Upper lobe of right lung (tissue), 1 donor: ENCODE measurements at regions not wholly inside any gene's neighbourhood (a gene's known extent, or its start where the extent isn't known, plus 50 kb on each side); places are given as distances from the start of the nearest gene placed in this dataset.

ENCODE experiments used
- ATAC-seq: fragments of 200-7000 bp; cut with Tn5 transposase; one replicate; pipeline ENCODE4 v1.9.1; 2020; ENCODE audit warnings: mild to moderate bottlenecking, moderate library complexity
- DNase-seq: peaks from one replicate; pipeline ENCODE4 v3.0.0-alpha.2; 2020
- H3K27ac ChIP-seq: fragments of 200-600 bp; one replicate; pipeline ENCODE4 v1.8.0; 2022
- H3K27me3 ChIP-seq: fragments of 200-600 bp; one replicate; pipeline ENCODE4 v1.8.0; 2022; ENCODE audit warnings: mild to moderate bottlenecking
- H3K36me3 ChIP-seq: fragments of 200-600 bp; one replicate; pipeline ENCODE4 v1.8.0; 2022
- H3K4me1 ChIP-seq: fragments of 200-600 bp; one replicate; pipeline ENCODE4 v1.8.0; 2022
- H3K4me3 ChIP-seq: fragments of 200-600 bp; one replicate; pipeline ENCODE4 v1.8.0; 2022; ENCODE audit warnings: mild to moderate bottlenecking
- H3K9me3 ChIP-seq: fragments of 200-600 bp; one replicate; pipeline ENCODE4 v1.8.0; 2022
- intact Hi-C: fragments of 100-400 bp; cut with DNase I; formaldehyde crosslinking; loops from one replicate; pipeline ENCODE4 v1.11.0; 2022
- TF ChIP-seq, protein P1 (sequence below): fragments of 200-600 bp; IDR thresholded peaks from one replicate; pipeline ENCODE4 v1.8.0; 2022; ENCODE audit warnings: antibody characterized with exemption
- donor health status: DM: no; HTN: yes; CAD: no; lungs with severe emphysema.

DNA sequence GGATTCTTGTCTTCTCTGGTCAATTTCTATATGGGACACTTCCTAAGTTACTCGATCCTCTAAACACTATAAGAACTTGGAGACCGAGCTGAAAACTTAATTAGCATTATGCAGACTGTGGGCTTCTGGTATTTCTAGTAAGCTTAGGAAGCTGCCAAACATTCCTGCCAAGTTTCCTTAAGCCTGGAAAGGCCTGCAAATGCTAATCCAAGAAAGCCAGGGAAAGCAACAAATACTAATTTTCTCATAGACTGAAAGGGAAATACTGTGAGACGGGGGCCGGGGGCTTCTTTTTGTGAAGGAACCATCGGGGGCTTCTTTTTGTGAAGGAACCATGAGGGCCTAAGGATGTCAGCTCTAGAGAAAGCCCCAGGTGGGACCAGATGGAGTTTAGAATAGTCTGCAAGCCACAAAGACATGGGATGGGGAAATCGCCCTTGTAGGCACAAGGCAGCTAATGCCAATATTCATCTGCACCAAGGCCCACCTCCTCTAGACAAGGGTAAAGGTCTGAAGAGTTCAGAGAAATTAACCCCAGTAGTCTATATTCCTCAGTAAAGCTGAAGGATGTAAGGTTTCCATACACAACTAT is 332.4 kb upstream of the PRDM1 start:
- ATAC-seq: no peak
- intact Hi-C loops: no loop called here
- no peaks in the 10 kb centered on the region for H3K27me3 ChIP-seq
- H3K9me3 ChIP-seq: no peaks in the 10 kb centered on the region
- no peak overlapping the region for H3K4me3 ChIP-seq
- H3K4me1 ChIP-seq: no peaks in the 10 kb centered on the region
- no peak overlapping the region for H3K27ac ChIP-seq
- TF ChIP-seq, protein P1, sequence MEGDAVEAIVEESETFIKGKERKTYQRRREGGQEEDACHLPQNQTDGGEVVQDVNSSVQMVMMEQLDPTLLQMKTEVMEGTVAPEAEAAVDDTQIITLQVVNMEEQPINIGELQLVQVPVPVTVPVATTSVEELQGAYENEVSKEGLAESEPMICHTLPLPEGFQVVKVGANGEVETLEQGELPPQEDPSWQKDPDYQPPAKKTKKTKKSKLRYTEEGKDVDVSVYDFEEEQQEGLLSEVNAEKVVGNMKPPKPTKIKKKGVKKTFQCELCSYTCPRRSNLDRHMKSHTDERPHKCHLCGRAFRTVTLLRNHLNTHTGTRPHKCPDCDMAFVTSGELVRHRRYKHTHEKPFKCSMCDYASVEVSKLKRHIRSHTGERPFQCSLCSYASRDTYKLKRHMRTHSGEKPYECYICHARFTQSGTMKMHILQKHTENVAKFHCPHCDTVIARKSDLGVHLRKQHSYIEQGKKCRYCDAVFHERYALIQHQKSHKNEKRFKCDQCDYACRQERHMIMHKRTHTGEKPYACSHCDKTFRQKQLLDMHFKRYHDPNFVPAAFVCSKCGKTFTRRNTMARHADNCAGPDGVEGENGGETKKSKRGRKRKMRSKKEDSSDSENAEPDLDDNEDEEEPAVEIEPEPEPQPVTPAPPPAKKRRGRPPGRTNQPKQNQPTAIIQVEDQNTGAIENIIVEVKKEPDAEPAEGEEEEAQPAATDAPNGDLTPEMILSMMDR: no peak
- no peaks in the 10 kb centered on the region for H3K36me3 ChIP-seq
- DNase-seq: no peak

DNA sequence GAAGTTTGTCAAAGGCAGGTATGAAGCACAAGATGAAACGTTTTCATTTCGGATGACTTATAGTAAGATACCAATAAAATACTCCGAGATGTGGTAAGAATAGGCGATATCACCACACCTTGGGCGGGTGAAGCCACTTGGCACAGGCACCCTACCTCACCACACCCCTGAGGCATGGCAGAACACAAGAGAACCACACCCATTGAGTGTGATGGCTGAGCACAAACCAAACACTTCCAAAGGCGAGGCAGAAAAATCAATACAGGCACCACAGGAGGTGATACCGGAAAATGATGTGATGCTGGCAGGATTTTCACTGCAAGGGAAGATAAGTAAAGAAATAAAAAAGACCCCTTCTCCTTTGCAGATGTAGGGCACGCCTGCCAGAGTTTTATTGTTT is 332.9 kb upstream of the PRDM1 start:
- Histone ChIP-seq H3K36me3 (no peaks in the 10 kb centered on the region), H3K9me3 (no peaks in the 10 kb centered on the region), H3K4me3 (no peak overlapping the region), H3K4me1 (no peaks in the 10 kb centered on the region), H3K27ac (no peak overlapping the region), H3K27me3 (no peaks in the 10 kb centered on the region)
- TF ChIP-seq, protein P1: no peak
- DNase-seq (no peak), ATAC-seq (no peak)
- intact Hi-C loops: no loop called here

DNA sequence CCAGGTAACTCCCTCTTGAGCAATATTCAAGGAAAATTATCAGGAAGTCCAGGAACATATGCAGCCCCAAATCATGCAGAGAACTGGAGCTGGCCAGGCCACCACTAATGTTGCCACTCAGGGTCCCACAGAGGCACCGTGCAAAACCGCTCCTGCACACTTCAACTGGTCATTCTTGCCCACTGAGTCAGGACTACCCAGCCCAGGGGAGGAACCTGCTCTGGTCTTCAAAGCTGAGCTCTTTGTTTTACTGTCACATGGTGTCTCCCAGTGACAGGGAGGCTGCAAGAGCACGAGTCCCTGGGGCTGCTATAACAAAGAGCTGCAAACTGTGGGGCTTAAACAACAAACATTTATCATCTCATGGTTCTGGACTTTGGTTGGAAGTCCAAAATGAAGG is 336.0 kb upstream of the PRDM1 start:
- ATAC-seq: no peak
- Histone ChIP-seq H3K27ac (no peak overlapping the region), H3K36me3 (no peaks in the 10 kb centered on the region), H3K9me3 (no peaks in the 10 kb centered on the region), H3K27me3 (no peaks in the 10 kb centered on the region), H3K4me3 (no peak overlapping the region), H3K4me1 (no peaks in the 10 kb centered on the region)
- DNase-seq: no peak
- intact Hi-C loops: no loop called here
- TF ChIP-seq, protein P1: no peak

DNA sequence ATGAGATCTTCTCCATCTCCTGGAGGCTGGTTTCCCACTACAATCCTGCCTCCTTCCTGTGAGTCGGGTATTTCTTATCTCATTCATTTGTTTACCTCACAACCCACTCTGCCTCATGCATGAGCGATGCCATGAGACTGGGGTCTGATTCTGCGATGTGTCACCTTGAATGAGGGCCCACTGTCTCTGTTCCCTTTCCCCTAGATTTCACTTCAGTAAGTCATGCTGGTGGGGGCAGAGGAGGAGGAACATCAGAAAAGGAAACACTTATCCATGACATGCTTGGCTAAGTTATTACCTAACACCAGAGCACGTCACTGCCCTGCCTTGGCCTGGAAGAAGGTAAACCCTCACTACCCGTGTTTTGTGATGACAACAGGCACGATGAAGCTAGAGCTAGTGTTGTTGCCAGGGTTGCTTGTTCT is 337.4 kb upstream of the PRDM1 start:
- H3K27ac ChIP-seq: no peak overlapping the region
- H3K4me1 ChIP-seq: no peaks in the 10 kb centered on the region
- DNase-seq (no peak), ATAC-seq (peak; percentile 73)
- H3K27me3 ChIP-seq: no peaks in the 10 kb centered on the region
- no peaks in the 10 kb centered on the region for H3K9me3 ChIP-seq
- intact Hi-C loops: no loop called here
- no peaks in the 10 kb centered on the region for H3K36me3 ChIP-seq
- no peak overlapping the region for H3K4me3 ChIP-seq
- TF ChIP-seq, protein P1: no peak

DNA sequence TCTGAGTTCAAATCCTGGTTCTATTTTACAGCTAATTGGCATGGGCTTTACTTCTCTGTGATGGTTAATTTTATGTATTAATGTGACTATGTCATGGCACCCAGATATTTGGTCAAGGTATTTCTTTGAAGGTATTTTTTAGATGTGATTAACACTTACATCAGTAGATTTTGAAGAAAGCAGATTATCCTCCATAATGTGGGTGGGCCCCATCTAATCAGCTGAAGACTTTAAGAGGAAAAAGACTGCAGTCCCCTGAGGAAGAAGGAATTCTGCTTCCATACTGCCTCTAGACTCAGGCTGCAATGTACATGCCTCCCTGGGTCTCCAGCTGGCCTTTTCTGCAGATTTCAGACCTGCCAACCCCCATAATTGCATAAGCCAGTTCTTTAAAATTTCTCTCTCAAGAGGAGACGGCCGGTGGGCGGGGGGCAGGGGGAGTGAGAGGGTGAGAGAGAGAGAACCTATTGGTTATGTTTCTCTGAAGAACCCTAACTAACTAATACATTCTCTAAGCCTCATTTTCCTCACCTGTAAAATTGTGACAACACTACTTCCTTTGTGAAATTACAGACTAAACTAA is 338.2 kb upstream of the PRDM1 start:
- H3K9me3 ChIP-seq: no peaks in the 10 kb centered on the region
- H3K4me1 ChIP-seq: no peaks in the 10 kb centered on the region
- DNase-seq (no peak), ATAC-seq (no peak)
- H3K36me3 ChIP-seq: no peaks in the 10 kb centered on the region
- no peaks in the 10 kb centered on the region for H3K27me3 ChIP-seq
- no peak overlapping the region for H3K4me3 ChIP-seq
- no peak overlapping the region for H3K27ac ChIP-seq
- intact Hi-C loops: no loop called here
- TF ChIP-seq, protein P1: no peak

DNA sequence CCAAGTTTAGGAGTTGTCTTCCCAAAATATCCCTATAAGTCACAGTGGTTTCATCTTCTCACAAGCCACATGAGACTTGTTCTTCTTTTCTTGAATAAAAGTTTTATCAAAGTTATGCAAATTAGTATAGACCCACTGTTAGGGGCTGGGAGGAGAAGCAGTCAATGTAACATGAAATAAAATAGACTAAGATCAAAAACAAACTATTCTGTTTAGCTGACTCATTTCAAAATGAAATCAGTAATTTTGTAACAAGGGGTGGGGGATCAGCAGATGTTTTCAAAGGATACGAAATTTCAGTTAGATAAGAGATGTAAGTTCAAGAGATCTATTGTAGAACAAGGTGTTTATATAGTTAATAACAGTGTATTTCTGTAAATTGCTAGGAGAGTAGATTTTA is 339.6 kb upstream of the PRDM1 start:
- DNase-seq: no peak
- TF ChIP-seq, protein P1: no peak
- no peak for ATAC-seq
- Histone ChIP-seq H3K9me3 (no peaks in the 10 kb centered on the region), H3K4me1 (no peaks in the 10 kb centered on the region), H3K4me3 (no peak overlapping the region), H3K27ac (no peak overlapping the region), H3K36me3 (no peaks in the 10 kb centered on the region), H3K27me3 (no peaks in the 10 kb centered on the region)
- intact Hi-C loops: no loop called here
